SK-N-MC (cell line): ENCODE measurements at regions not wholly inside any gene's neighbourhood (a gene's known extent, or its start where the extent isn't known, plus 50 kb on each side); places are given as distances from the start of the nearest gene placed in this dataset.
"Not testable (repeated sequence)": the region's sequence is repeated elsewhere in the genome, so short reads cannot be mapped to it uniquely, and the experiment has no call there.

Source experiments
- DNase-seq: peaks from one replicate; pipeline ENCODE4 v3.0.0-alpha.2; 2011; ENCODE audit warnings: low read depth, low spot score
- H3K27ac ChIP-seq: fragments of 200-600 bp; sonication (generic); 2 replicates; pipeline ENCODE4 v1.5.1; 2016; ENCODE audit warnings: mixed run types
- H3K36me3 ChIP-seq: fragments of 200-600 bp; sonication (generic); 2 replicates; pipeline ENCODE4 v1.6.1; 2017; ENCODE audit warnings: antibody characterized with exemption, low read length, mixed read lengths; ENCODE audit not compliant: insufficient read depth
- H3K4me3 ChIP-seq: fragments of 200-600 bp; sonication (generic); 2 replicates; pipeline ENCODE4 v1.5.1; 2016
- H3K9ac ChIP-seq: fragments of 200-600 bp; sonication (generic); 2 replicates; pipeline ENCODE4 v1.8.0; 2017; ENCODE audit warnings: mixed run types, mixed read lengths; ENCODE audit not compliant: insufficient read length
- H3K9me3 ChIP-seq: fragments of 200-600 bp; sonication (generic); 2 replicates; pipeline ENCODE4 v1.6.1; 2017; ENCODE audit warnings: low read depth, mild to moderate bottlenecking, antibody characterized with exemption, low read length, moderate library complexity, mixed read lengths
- EZH2 ChIP-seq: fragments of 200-600 bp; sonication (generic); IDR thresholded peaks from one replicate; pipeline ENCODE4 v1.6.1; 2017; ENCODE audit warnings: antibody characterized with exemption
- FOXP2 ChIP-seq: optimal IDR thresholded peaks from 2 replicates; pipeline ENCODE3; 2011; ENCODE audit warnings: mild to moderate bottlenecking, moderate library complexity; ENCODE audit not compliant: insufficient read depth; ENCODE audit errors: extremely low read length, control extremely low read depth
- POLR2AphosphoS5 ChIP-seq: IDR thresholded peaks from 2 replicates; pipeline ENCODE4 v1.6.1; 2012; ENCODE audit warnings: mild to moderate bottlenecking, low read depth, low read length, borderline replicate concordance

DNA sequence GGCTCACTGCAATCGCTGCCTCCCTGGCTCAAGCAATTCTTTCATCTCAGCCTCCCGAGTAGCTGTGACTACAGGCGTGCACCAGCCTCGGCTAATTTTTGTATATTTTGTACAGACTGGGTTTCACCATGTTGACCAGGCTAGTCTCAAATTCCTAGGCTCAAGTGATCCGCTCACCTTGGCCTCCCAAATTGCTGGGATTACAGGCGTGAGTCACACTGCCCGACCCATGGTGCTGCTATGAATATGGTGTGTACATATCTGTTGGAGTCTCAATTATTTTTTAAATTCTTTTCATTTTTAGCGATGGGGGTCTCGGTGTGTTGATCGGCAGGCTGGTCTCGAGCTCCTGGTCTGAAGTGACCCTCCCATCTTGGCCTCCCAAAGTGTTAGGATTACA lies 78.0 kb upstream of the PRKX start:
- Histone ChIP-seq H3K9ac (no peak overlapping the region), H3K36me3 (no peaks in the 10 kb centered on the region), H3K27ac (no peak overlapping the region), H3K9me3 (no peaks in the 10 kb centered on the region), H3K4me3 (no peak overlapping the region)
- DNase-seq = no peak
- no peak for TF ChIP-seq POLR2AphosphoS5

DNA sequence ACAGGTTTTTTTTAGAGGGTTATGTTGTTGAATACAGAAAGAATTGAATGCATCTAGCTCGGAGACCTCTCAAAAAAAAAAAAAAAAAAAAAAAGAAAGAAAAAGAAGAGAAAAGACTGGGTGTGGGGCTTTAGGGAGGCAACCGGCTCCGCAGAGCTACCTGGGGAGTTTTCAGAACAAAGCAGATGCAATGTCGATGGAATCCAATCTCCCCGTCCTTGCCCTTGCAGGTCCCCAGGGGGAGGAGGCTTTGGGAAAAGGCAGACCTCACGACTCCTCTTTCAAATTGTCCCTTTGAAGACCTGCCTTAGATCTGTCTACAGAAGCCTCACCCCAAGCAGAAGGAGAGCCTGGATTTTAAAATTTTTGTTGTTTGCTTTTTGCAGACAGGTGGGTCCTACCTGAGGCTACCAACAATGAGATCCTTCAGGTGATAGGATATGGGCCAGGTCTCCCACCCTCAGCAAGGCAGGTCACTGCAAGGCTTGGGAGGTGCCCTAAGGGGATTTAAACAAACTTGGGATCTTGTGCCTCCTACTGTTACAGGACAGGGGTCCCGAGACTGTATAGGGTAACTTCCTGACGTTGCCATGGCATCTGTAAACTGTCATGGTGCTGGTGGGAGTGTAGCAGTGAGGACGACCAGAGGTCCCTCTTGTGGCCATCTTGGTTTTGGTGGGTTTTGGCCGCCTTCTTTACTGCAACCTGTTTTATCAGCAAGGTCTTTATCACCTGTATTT lies 75.2 kb upstream of the PRKX start:
- no peak overlapping the region for H3K9ac ChIP-seq
- no peaks in the 10 kb centered on the region for H3K9me3 ChIP-seq
- DNase-seq = no peak
- no peaks in the 10 kb centered on the region for H3K36me3 ChIP-seq
- no peak overlapping the region for H3K4me3 ChIP-seq
- H3K27ac ChIP-seq = no peak overlapping the region
- no peak for TF ChIP-seq EZH2
- TF ChIP-seq POLR2AphosphoS5 = no peak

DNA sequence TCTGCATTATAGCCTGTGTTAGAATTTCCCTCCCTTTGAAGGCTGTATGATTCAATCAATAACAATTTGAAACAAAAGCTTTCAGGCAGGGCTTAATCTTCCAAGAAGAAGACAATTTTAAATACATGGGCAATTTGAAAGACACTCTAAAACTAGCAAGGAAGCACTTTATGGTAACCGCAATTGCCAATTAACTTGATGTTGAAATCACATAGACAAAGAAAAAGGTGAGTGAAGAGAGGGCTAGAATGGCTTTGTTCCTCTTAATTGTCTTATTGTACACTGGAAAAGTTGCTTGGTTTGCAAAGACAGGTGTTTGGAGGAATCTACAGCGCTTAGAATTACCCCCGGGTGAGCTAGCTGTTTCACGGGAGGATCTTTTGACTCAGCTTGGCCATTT lies 74.4 kb upstream of the PRKX start:
- TF ChIP-seq FOXP2 (no peak), EZH2 (no peak), POLR2AphosphoS5 (no peak)
- no peaks in the 10 kb centered on the region for H3K36me3 ChIP-seq
- H3K4me3 ChIP-seq = no peak overlapping the region
- H3K27ac ChIP-seq = no peak overlapping the region
- H3K9me3 ChIP-seq = no peaks in the 10 kb centered on the region
- no peak for DNase-seq
- no peak overlapping the region for H3K9ac ChIP-seq

DNA sequence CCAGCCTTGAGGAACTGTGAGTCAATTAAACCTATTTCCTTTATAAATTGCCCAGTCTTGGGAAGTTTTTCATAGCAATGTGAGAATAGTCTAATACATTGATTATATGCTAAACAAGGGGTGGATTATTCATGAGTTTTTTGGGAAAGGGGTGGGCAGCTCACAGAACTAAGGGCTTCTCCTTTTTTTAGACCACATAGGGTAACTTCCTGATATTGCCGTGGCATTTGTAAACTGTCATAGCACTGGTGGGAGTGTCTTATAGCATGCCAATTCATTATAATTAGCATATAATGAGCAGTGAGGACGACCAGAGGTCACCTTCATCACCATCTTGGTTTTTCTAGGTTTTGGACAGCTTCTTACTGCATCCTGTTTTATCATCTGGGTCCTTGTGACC lies 72.4 kb upstream of the PRKX start:
- not testable (repeated sequence) for H3K27ac ChIP-seq, H3K36me3 ChIP-seq, H3K4me3 ChIP-seq, H3K9me3 ChIP-seq, H3K9ac ChIP-seq, DNase-seq

DNA sequence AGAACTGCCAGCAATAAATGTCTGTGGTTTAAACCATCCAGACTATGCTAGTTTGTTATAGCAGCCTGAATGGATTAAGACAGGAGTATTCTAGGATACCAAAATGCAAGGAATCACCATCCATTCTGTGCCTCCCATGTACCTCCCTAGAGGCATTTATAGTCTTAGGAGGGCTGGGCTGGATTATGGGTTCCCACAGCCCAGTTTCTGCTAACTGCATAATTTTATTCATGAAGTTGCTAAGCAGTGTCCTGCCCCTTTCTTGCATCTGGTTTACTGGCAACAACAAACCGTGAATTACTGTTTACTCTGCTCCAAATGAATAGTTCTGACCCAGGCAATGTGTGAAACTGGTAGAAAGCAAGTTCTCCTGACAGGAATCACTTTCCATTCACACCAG lies 67.1 kb upstream of the PRKX start:
- TF ChIP-seq FOXP2 (no peak), POLR2AphosphoS5 (no peak), EZH2 (no peak)
- H3K9ac ChIP-seq = no peak overlapping the region

DNA sequence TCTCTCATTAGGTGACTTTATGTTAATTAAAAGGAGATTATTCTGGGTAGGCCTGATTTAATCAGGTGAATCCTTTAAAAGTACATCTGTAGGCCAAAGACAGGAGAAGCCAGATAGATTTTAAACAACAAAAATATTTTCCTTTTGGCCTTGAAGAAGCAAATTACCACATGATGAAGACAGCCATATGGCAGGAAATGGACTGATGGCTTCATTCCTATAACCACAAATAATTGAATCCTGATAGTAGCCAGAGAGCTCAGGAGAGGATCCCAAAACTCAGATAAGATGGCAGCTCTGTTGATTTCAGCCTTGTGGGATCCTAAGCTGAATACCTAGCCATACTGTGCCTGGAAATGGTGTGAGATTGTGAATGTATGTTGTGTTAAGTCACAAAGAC lies 66.1 kb upstream of the PRKX start:
- no peaks in the 10 kb centered on the region for H3K36me3 ChIP-seq
- no peak for DNase-seq
- H3K27ac ChIP-seq = no peak overlapping the region
- no peak overlapping the region for H3K9ac ChIP-seq
- H3K9me3 ChIP-seq = no peaks in the 10 kb centered on the region
- H3K4me3 ChIP-seq = no peak overlapping the region
- TF ChIP-seq POLR2AphosphoS5 = no peak
- no peak for TF ChIP-seq FOXP2
- TF ChIP-seq EZH2 = no peak

More for the DNA sequence above, 67.1 kb upstream of the PRKX start:
- DNase-seq = no peak
- Histone ChIP-seq H3K9me3 (no peaks in the 10 kb centered on the region), H3K36me3 (no peaks in the 10 kb centered on the region), H3K4me3 (no peak overlapping the region), H3K27ac (no peak overlapping the region)

DNA sequence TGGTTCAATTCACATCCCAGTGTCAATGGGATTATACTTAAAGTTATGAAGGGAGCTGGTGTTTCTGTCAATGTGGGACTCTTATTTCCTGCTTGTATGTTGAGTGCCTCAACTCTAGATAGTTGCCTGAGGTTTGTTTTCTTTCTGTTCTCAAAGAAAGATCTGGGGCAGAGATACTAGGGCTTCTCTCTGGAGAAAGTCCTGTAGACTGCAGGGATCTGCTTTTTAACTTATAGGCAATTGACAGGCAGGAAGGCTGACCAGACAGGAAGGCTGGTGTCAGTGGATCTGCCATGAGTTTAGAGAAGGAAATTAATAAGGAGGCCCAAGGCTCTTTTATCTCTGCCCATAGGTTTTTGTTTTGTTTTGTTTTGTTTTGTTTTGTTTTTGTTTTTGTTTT lies 64.0 kb upstream of the PRKX start:
- H3K9me3 ChIP-seq = no peaks in the 10 kb centered on the region
- no peak overlapping the region for H3K9ac ChIP-seq
- no peak for TF ChIP-seq POLR2AphosphoS5
- no peak for TF ChIP-seq FOXP2
- TF ChIP-seq EZH2 = no peak
- no peak overlapping the region for H3K27ac ChIP-seq
- H3K4me3 ChIP-seq = no peak overlapping the region
- H3K36me3 ChIP-seq = no peaks in the 10 kb centered on the region
- no peak for DNase-seq

DNA sequence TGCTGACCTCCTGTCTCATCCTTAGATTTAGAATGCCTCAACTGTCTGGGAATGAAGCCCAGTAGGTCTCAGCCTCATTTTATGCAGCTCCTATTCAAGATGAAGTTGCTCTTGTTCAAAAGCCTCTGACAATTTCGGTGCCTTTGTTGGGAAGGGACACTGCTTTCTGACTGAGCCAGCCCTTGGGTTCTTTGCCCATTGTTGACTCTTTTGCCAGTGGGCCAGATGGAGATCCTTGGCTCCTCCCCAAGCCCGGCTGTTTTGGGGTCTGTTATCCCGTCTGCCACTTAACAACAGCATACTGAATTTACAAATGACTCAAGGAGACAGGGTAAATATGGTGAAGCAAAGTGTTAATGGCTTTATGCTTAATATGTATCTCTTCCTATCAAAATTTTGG lies 58.3 kb upstream of the PRKX start:
- Histone ChIP-seq H3K4me3 (no peak overlapping the region), H3K27ac (no peak overlapping the region), H3K9ac (no peak overlapping the region), H3K36me3 (no peaks in the 10 kb centered on the region), H3K9me3 (no peaks in the 10 kb centered on the region)
- no peak for DNase-seq
- TF ChIP-seq POLR2AphosphoS5 (no peak), EZH2 (no peak), FOXP2 (no peak)

DNA sequence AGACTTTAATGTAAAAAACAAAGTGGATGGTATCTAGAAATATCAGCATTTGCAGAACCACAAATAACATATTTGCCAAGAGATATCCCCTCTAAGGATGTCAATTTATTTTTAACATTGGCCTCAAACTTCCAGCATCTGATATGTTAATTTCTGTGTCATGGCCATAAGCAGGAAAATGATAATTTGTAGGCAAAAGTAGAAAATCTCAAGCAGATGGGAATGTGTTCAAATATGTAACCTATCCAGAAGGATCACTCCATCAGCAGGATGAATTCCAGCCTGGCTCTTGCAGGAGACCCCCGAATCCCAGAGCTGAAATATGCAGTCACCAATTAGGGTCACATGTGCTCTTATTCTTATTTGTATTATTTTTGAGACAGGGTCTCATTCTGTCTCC lies 55.4 kb upstream of the PRKX start:
- Histone ChIP-seq H3K4me3 (no peak overlapping the region), H3K9ac (no peak overlapping the region), H3K36me3 (no peaks in the 10 kb centered on the region), H3K27ac (no peak overlapping the region), H3K9me3 (no peaks in the 10 kb centered on the region)
- TF ChIP-seq EZH2 (no peak), POLR2AphosphoS5 (no peak), FOXP2 (no peak)
- no peak for DNase-seq
